Esophagus muscularis mucosa (tissue), 2 donors: ENCODE measurements at regions not wholly inside any gene's neighbourhood (a gene's known extent, or its start where the extent isn't known, plus 50 kb on each side); places are given as distances from the start of the nearest gene placed in this dataset.

Experiments used
- POLR2A ChIP-seq: fragments of 450-650 bp; IDR thresholded peaks from one replicate; pipeline ENCODE4 v1.6.1; 2017; ENCODE audit warnings: antibody characterized with exemption, moderate library complexity, mild to moderate bottlenecking, low read depth
- POLR2AphosphoS5 ChIP-seq, 2 donors: sonication (generic); formaldehyde crosslinking; IDR thresholded peaks; one replicate each; pipeline ENCODE4 v1.6.1; 2017; ENCODE audit warnings: antibody characterized with exemption in 2 of 2

GRCh38 chr11:115590254-115590653 lies 86.0 kb upstream of the CADM1 start:
- TF ChIP-seq POLR2AphosphoS5 (IDR thresholded peaks at IDR 0.05): no peak
- TF ChIP-seq POLR2A: no peak
